Loucy (cell line): ENCODE measurements at regions not wholly inside any gene's neighbourhood (a gene's known extent, or its start where the extent isn't known, plus 50 kb on each side); places are given as distances from the start of the nearest gene placed in this dataset.

Experiments
- H2AFZ ChIP-seq: fragments of 200-600 bp; sonication (generic); 2 replicates; pipeline ENCODE4 v1.6.0; 2016; ENCODE audit warnings: antibody characterized with exemption, mild to moderate bottlenecking, low read length, moderate library complexity
- H3F3A ChIP-seq: fragments of 200-600 bp; 2 replicates; pipeline ENCODE4 v1.6.0; 2016; ENCODE audit warnings: antibody characterized with exemption, low read depth, mild to moderate bottlenecking
- H3K27me3 ChIP-seq: fragments of 200-600 bp; sonication (generic); 2 replicates; pipeline ENCODE4 v1.6.1; 2014; ENCODE audit warnings: low read length, mild to moderate bottlenecking; ENCODE audit not compliant: insufficient read depth, poor library complexity, severe bottlenecking
- H3K36me3 ChIP-seq: fragments of 200-600 bp; sonication (generic); 2 replicates; pipeline ENCODE4 v1.6.1; 2016; ENCODE audit warnings: low read length; ENCODE audit not compliant: insufficient read depth
- H3K4me1 ChIP-seq: fragments of 200-600 bp; sonication (generic); 2 replicates; pipeline ENCODE4 v1.5.1; 2014; ENCODE audit warnings: low read length, mild to moderate bottlenecking; ENCODE audit not compliant: insufficient read depth, poor library complexity, severe bottlenecking
- H3K4me2 ChIP-seq: fragments of 200-600 bp; sonication (generic); 2 replicates; pipeline ENCODE4 v1.6.0; 2014; ENCODE audit warnings: antibody characterized with exemption, low read length, low read depth, mild to moderate bottlenecking; ENCODE audit not compliant: poor library complexity, severe bottlenecking
- H3K4me3 ChIP-seq: fragments of 200-600 bp; sonication (generic); 2 replicates; pipeline ENCODE4 v1.5.1; 2014; ENCODE audit warnings: low read length, mild to moderate bottlenecking, mixed read lengths; ENCODE audit not compliant: poor library complexity, severe bottlenecking
- H3K79me2 ChIP-seq: fragments of 200-600 bp; sonication (generic); 2 replicates; pipeline ENCODE4 v1.6.1; 2014; ENCODE audit warnings: low read length; ENCODE audit not compliant: insufficient read depth
- H3K9ac ChIP-seq: fragments of 200-600 bp; sonication (generic); 2 replicates; pipeline ENCODE4 v1.6.0; 2014; ENCODE audit warnings: mild to moderate bottlenecking, low read depth, low read length, moderate library complexity; ENCODE audit not compliant: poor library complexity, severe bottlenecking
- H3K9me2 ChIP-seq: fragments of 200-600 bp; sonication (generic); replicated peaks from 2 replicates; pipeline ENCODE4 v1.6.1; 2016; ENCODE audit warnings: low read depth, low read length, mixed read lengths
- H3K9me3 ChIP-seq: fragments of 200-600 bp; sonication (generic); 2 replicates; pipeline ENCODE4 v1.6.1; 2014; ENCODE audit warnings: mild to moderate bottlenecking, antibody characterized with exemption, low read length, low read depth; ENCODE audit not compliant: insufficient read depth
- H4K20me1 ChIP-seq: fragments of 200-600 bp; sonication (generic); 2 replicates; pipeline ENCODE4 v1.6.0; 2014; ENCODE audit warnings: antibody characterized with exemption, low read length, mild to moderate bottlenecking; ENCODE audit not compliant: insufficient read depth, poor library complexity, severe bottlenecking
- CTCF ChIP-seq: fragments of 200-600 bp; sonication (generic); conservative IDR thresholded peaks from 2 replicates; pipeline ENCODE4 v1.5.1; 2014; ENCODE audit warnings: mild to moderate bottlenecking, antibody characterized with exemption, low read length
- EZH2phosphoT487 ChIP-seq: fragments of 200-600 bp; IDR thresholded peaks from 2 replicates; pipeline ENCODE4 v1.6.1; 2018; ENCODE audit warnings: antibody characterized with exemption, mild to moderate bottlenecking, moderate library complexity, borderline replicate concordance

GRCh38 chr12:28893856-28894255 lies 255.2 kb upstream of the FAR2 start:
- Histone ChIP-seq H3K9me2 (no peaks in the 10 kb centered on the region), H3K4me2 (no peak overlapping the region), H3F3A (no peaks in the 10 kb centered on the region), H3K4me3 (no peak overlapping the region), H3K4me1 (no peaks in the 10 kb centered on the region), H3K27me3 (no peaks in the 10 kb centered on the region), H4K20me1 (no peaks in the 10 kb centered on the region), H3K9ac (no peak overlapping the region), H3K79me2 (no peaks in the 10 kb centered on the region), H3K9me3 (no peaks in the 10 kb centered on the region), H3K36me3 (no peaks in the 10 kb centered on the region; the same call in 1 of the 2 replicates), H2AFZ (no peak overlapping the region)
- TF ChIP-seq EZH2phosphoT487 (no peak), CTCF (no peak)

GRCh38 chr12:28896421-28896820 lies 252.7 kb upstream of the FAR2 start:
- H3K4me3 ChIP-seq, result no peak overlapping the region
- TF ChIP-seq EZH2phosphoT487 (no peak), CTCF (no peak)
- no peak overlapping the region for H3K9ac ChIP-seq
- H3K9me3 ChIP-seq, result peaks cover 17% of the 10 kb centered on the region; the same call in 1 of the 2 replicates
- no peaks in the 10 kb centered on the region for H4K20me1 ChIP-seq
- no peak overlapping the region for H3K4me2 ChIP-seq
- H3F3A ChIP-seq, result no peaks in the 10 kb centered on the region
- H2AFZ ChIP-seq, result no peak overlapping the region
- no peaks in the 10 kb centered on the region for H3K27me3 ChIP-seq
- H3K79me2 ChIP-seq, result no peaks in the 10 kb centered on the region
- no peaks in the 10 kb centered on the region; the same call in 1 of the 2 replicates for H3K36me3 ChIP-seq
- H3K9me2 ChIP-seq, result no peaks in the 10 kb centered on the region
- no peaks in the 10 kb centered on the region for H3K4me1 ChIP-seq

GRCh38 chr12:28898038-28898437 lies 251.0 kb upstream of the FAR2 start:
- Histone ChIP-seq H3K36me3 (no peaks in the 10 kb centered on the region; the same call in 1 of the 2 replicates), H3K79me2 (no peaks in the 10 kb centered on the region), H3K4me2 (no peak overlapping the region), H3K4me1 (no peaks in the 10 kb centered on the region), H3K4me3 (no peak overlapping the region), H3K27me3 (no peaks in the 10 kb centered on the region), H3F3A (no peaks in the 10 kb centered on the region), H3K9me3 (peaks cover 17% of the 10 kb centered on the region; the same call in 1 of the 2 replicates), H4K20me1 (no peaks in the 10 kb centered on the region), H3K9me2 (no peaks in the 10 kb centered on the region), H3K9ac (no peak overlapping the region), H2AFZ (no peak overlapping the region)
- TF ChIP-seq CTCF (no peak), EZH2phosphoT487 (no peak)
